H9 (cell line): ENCODE measurements at regions not wholly inside any gene's neighbourhood (a gene's known extent, or its start where the extent isn't known, plus 50 kb on each side); places are given as distances from the start of the nearest gene placed in this dataset.

Experiments
- DNase-seq: peaks from one replicate; pipeline ENCODE4 v3.0.0-alpha.2; 2017
- H2AFZ ChIP-seq: one replicate; pipeline ENCODE4 v1.6.1; 2013; ENCODE audit warnings: mild to moderate bottlenecking, low read length, control low read depth, moderate library complexity
- H2AK5ac ChIP-seq: 2 replicates; pipeline ENCODE4 v1.6.1; 2013; ENCODE audit warnings: low read length, control low read depth, mixed read lengths; ENCODE audit not compliant: insufficient read length
- H2BK120ac ChIP-seq: one replicate; pipeline ENCODE4 v1.6.1; 2013; ENCODE audit warnings: low read depth, mild to moderate bottlenecking, low read length, control low read depth, inconsistent platforms; ENCODE audit not compliant: poor library complexity, severe bottlenecking
- H2BK12ac ChIP-seq: 2 replicates; pipeline ENCODE4 v1.6.1; 2013; ENCODE audit warnings: low read length, control low read depth, mixed read lengths, low read depth; ENCODE audit not compliant: insufficient read length
- H2BK15ac ChIP-seq: 2 replicates; pipeline ENCODE4 v1.6.1; 2013; ENCODE audit warnings: low read depth, low read length, control low read depth
- H2BK20ac ChIP-seq: one replicate; pipeline ENCODE4 v1.6.1; 2013; ENCODE audit warnings: low read depth, mild to moderate bottlenecking, low read length, control low read depth, inconsistent platforms; ENCODE audit not compliant: poor library complexity, severe bottlenecking
- H2BK5ac ChIP-seq: 2 replicates; pipeline ENCODE4 v1.6.1; 2013; ENCODE audit warnings: low read length, control low read depth, mixed read lengths; ENCODE audit not compliant: insufficient read length
- H3K14ac ChIP-seq: 2 replicates; pipeline ENCODE4 v1.6.1; 2013; ENCODE audit warnings: low read length, control low read depth; ENCODE audit not compliant: insufficient read depth
- H3K18ac ChIP-seq: 2 replicates; pipeline ENCODE4 v1.6.1; 2013; ENCODE audit warnings: low read depth, mild to moderate bottlenecking, mixed read lengths, low read length, control low read depth; ENCODE audit not compliant: insufficient read length
- H3K23ac ChIP-seq: 2 replicates; pipeline ENCODE4 v1.6.1; 2013; ENCODE audit warnings: low read length, control low read depth, mixed read lengths, low read depth; ENCODE audit not compliant: insufficient read length
- H3K23me2 ChIP-seq: 2 replicates; pipeline ENCODE4 v1.6.1; 2013; ENCODE audit warnings: low read depth, mild to moderate bottlenecking, mixed read lengths, low read length, control low read depth; ENCODE audit not compliant: insufficient read length, poor library complexity, severe bottlenecking
- H3K27ac ChIP-seq: 2 replicates; pipeline ENCODE4 v1.5.1; 2013; ENCODE audit warnings: low read length, control low read depth, mixed read lengths, low read depth; ENCODE audit not compliant: insufficient read length
- H3K27me3 ChIP-seq: 2 replicates; pipeline ENCODE4 v1.6.1; 2013; ENCODE audit warnings: low read length, control low read depth, inconsistent platforms; ENCODE audit not compliant: insufficient read depth
- H3K4ac ChIP-seq: 2 replicates; pipeline ENCODE4 v1.6.1; 2013; ENCODE audit warnings: low read depth, mild to moderate bottlenecking, control low read depth, inconsistent platforms, low read length, moderate library complexity
- H3K4me1 ChIP-seq: 2 replicates; pipeline ENCODE4 v1.6.1; 2013; ENCODE audit warnings: low read length, control low read depth, inconsistent platforms; ENCODE audit not compliant: insufficient read depth
- H3K4me2 ChIP-seq: 2 replicates; pipeline ENCODE4 v1.6.1; 2013; ENCODE audit warnings: low read length, control low read depth, mixed read lengths; ENCODE audit not compliant: insufficient read length, insufficient read depth
- H3K56ac ChIP-seq: 2 replicates; pipeline ENCODE4 v1.6.1; 2013; ENCODE audit warnings: low read depth, mild to moderate bottlenecking, mixed read lengths, low read length, control low read depth; ENCODE audit not compliant: insufficient read length
- H3K79me1 ChIP-seq: 2 replicates; pipeline ENCODE4 v1.6.1; 2013; ENCODE audit warnings: low read depth, mild to moderate bottlenecking, moderate library complexity, low read length, control low read depth, inconsistent platforms; ENCODE audit not compliant: insufficient read depth, poor library complexity, severe bottlenecking
- H3K79me2 ChIP-seq: 2 replicates; pipeline ENCODE4 v1.6.1; 2013; ENCODE audit warnings: low read length, control low read depth, inconsistent platforms; ENCODE audit not compliant: insufficient read depth
- H3K9ac ChIP-seq: 2 replicates; pipeline ENCODE4 v1.6.1; 2013; ENCODE audit warnings: low read length, control low read depth, mixed read lengths; ENCODE audit not compliant: insufficient read length; ENCODE audit errors: extremely low read depth
- H3K9me3 ChIP-seq: one replicate; pipeline ENCODE4 v1.6.1; 2013; ENCODE audit warnings: low read depth, low read length, inconsistent platforms; ENCODE audit not compliant: control insufficient read depth
- H3T11ph ChIP-seq: one replicate; pipeline ENCODE4 v1.6.1; 2013; ENCODE audit warnings: mild to moderate bottlenecking, low read length, control low read depth, inconsistent platforms
- H4K20me1 ChIP-seq: one replicate; pipeline ENCODE4 v1.6.1; 2013; ENCODE audit not compliant: control insufficient read depth, insufficient read length, insufficient read depth
- H4K5ac ChIP-seq: 2 replicates; pipeline ENCODE4 v1.6.1; 2013; ENCODE audit warnings: low read depth, mild to moderate bottlenecking, mixed read lengths, low read length, control low read depth; ENCODE audit not compliant: insufficient read length
- H4K8ac ChIP-seq: replicated peaks from 2 replicates; pipeline ENCODE4 v1.6.1; 2013; ENCODE audit warnings: low read length, control low read depth, mixed read lengths, low read depth; ENCODE audit not compliant: insufficient read length
- H4K91ac ChIP-seq: 2 replicates; pipeline ENCODE4 v1.6.1; 2013; ENCODE audit warnings: low read depth, mild to moderate bottlenecking, moderate library complexity, mixed read lengths, low read length, control low read depth; ENCODE audit not compliant: insufficient read length
- H3K27ac Mint-ChIP-seq, 3 experiments: 2 replicates in 2 of 3; 3 replicates in 1 of 3; pipeline ENCODE4 v1.8.0; 2020 to 2021; ENCODE audit warnings: mixed read lengths in 3 of 3, mild to moderate bottlenecking in 1 of 3, moderate library complexity in 1 of 3
- H3K27me3 Mint-ChIP-seq: 2 replicates; pipeline ENCODE4 v1.8.0; 2021; ENCODE audit warnings: low read depth, mild to moderate bottlenecking, moderate library complexity, mixed read lengths
- H3K36me3 Mint-ChIP-seq, 3 experiments: 2 replicates in 2 of 3; 3 replicates in 1 of 3; pipeline ENCODE4 v1.8.0; 2020 to 2021; ENCODE audit warnings: low read depth in 3 of 3, mixed read lengths in 3 of 3; ENCODE audit not compliant: insufficient read depth in 1 of 3
- H3K4me1 Mint-ChIP-seq, 2 experiments: 2 replicates each; pipeline ENCODE4 v1.8.0; 2020; ENCODE audit warnings: mixed read lengths in 2 of 2
- H3K4me3 Mint-ChIP-seq, 2 experiments: 2 replicates in 1 of 2; 3 replicates in 1 of 2; pipeline ENCODE4 v1.8.0; 2020 to 2021; ENCODE audit warnings: mild to moderate bottlenecking in 2 of 2, mixed read lengths in 2 of 2, moderate library complexity in 1 of 2
- H3K9me3 Mint-ChIP-seq, 2 experiments: 2 replicates in 1 of 2; 3 replicates in 1 of 2; pipeline ENCODE4 v1.8.0; 2020; ENCODE audit warnings: mild to moderate bottlenecking in 2 of 2, mixed read lengths in 2 of 2, moderate library complexity in 1 of 2
- WGBS: extraction: QIAGEN DNeasy Blood & Tissue Kit; methylation state at CpG from one replicate; pipeline ENCODE4 v1.1.7; 2013; ENCODE audit warnings: missing lambda C conversion rate, low lambda C conversion rate, mixed read lengths; ENCODE audit not compliant: insufficient read length; ENCODE audit errors: extremely low coverage; 5-methylcytosine and 5-hydroxymethylcytosine counted together
- TF ChIP-seq, protein P1 (sequence below): fragments of 200-600 bp; sonication (generic); conservative IDR thresholded peaks from 3 replicates; pipeline ENCODE4 v1.8.0; 2021; ENCODE audit warnings: antibody characterized with exemption, mild to moderate bottlenecking

DNA sequence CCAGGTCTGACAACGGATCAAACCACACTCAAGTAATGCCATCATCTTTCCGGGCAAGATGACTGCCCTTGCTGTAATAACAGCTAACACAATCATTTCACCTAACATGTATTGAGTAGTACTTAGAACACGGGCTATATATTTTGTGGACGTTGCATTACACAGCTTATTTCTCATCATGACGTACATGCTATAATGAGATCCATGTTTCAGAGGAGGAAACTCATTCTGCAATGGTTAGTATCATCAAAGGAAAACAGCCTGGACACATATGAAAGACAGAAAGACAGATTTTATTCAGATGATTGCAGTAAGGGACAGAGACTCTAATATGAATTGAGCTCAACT, 446.7 kb downstream of the HS3ST3B1 start:
- Histone ChIP-seq H3K9ac (no peak overlapping the region), H4K8ac (no peak overlapping the region), H3T11ph (no peak overlapping the region), H3K27ac (no peak overlapping the region), H3K4ac (no peak overlapping the region), H3K9me3 (no peaks in the 10 kb centered on the region), H3K79me1 (no peaks in the 10 kb centered on the region), H4K91ac (no peak overlapping the region), H4K20me1 (no peaks in the 10 kb centered on the region), H3K18ac (no peak overlapping the region), H2BK20ac (no peak overlapping the region), H3K23me2 (no peaks in the 10 kb centered on the region), H3K56ac (no peak overlapping the region), H3K27me3 (no peaks in the 10 kb centered on the region), H3K79me2 (no peaks in the 10 kb centered on the region), H2BK15ac (no peak overlapping the region), H4K5ac (no peak overlapping the region), H2BK12ac (no peak overlapping the region), H2BK120ac (no peak overlapping the region), H3K4me2 (no peak overlapping the region), H2AK5ac (no peak overlapping the region), H2AFZ (no peak overlapping the region), H3K4me1 (no peaks in the 10 kb centered on the region), H3K23ac (no peak overlapping the region), H3K14ac (no peak overlapping the region), H2BK5ac (no peak overlapping the region)
- TF ChIP-seq, protein P1, sequence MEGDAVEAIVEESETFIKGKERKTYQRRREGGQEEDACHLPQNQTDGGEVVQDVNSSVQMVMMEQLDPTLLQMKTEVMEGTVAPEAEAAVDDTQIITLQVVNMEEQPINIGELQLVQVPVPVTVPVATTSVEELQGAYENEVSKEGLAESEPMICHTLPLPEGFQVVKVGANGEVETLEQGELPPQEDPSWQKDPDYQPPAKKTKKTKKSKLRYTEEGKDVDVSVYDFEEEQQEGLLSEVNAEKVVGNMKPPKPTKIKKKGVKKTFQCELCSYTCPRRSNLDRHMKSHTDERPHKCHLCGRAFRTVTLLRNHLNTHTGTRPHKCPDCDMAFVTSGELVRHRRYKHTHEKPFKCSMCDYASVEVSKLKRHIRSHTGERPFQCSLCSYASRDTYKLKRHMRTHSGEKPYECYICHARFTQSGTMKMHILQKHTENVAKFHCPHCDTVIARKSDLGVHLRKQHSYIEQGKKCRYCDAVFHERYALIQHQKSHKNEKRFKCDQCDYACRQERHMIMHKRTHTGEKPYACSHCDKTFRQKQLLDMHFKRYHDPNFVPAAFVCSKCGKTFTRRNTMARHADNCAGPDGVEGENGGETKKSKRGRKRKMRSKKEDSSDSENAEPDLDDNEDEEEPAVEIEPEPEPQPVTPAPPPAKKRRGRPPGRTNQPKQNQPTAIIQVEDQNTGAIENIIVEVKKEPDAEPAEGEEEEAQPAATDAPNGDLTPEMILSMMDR: no peak
- H3K36me3 Mint-ChIP-seq: peaks cover 0 to 7% (median 3%) of the 10 kb centered on the region in 3 experiments; a peak in 3 of 7 replicates
- WGBS: no CpG with 5 or more reads among the region's 5 CpGs
- peaks cover 0 to 6% of the 10 kb centered on the region in 2 experiments; a peak in 1 of 5 replicates for H3K9me3 Mint-ChIP-seq
- H3K4me3 Mint-ChIP-seq: no peak overlapping the region
- no peaks in the 10 kb centered on the region for H3K4me1 Mint-ChIP-seq
- DNase-seq: no peak
- H3K27ac Mint-ChIP-seq: no peak overlapping the region
- H3K27me3 Mint-ChIP-seq: no peaks in the 10 kb centered on the region
